GM12864 (cell line): ENCODE measurements at regions not wholly inside any gene's neighbourhood (a gene's known extent, or its start where the extent isn't known, plus 50 kb on each side); places are given as distances from the start of the nearest gene placed in this dataset.

Experiments
- DNase-seq: peaks from one replicate; pipeline ENCODE4 v3.0.0-alpha.2; 2011; ENCODE audit warnings: low read depth
- H3K4me3 ChIP-seq: 2 replicates; pipeline ENCODE4 v1.5.1; 2011; ENCODE audit warnings: mild to moderate bottlenecking, low read depth, low read length, control low read depth
- TF ChIP-seq, protein P1 (sequence below): IDR thresholded peaks from 2 replicates; pipeline ENCODE4 v1.5.1; 2011; ENCODE audit warnings: low read depth, mild to moderate bottlenecking, moderate library complexity, low read length, control low read depth, inconsistent platforms; ENCODE audit errors: missing control alignments

- TF ChIP-seq, protein P1, sequence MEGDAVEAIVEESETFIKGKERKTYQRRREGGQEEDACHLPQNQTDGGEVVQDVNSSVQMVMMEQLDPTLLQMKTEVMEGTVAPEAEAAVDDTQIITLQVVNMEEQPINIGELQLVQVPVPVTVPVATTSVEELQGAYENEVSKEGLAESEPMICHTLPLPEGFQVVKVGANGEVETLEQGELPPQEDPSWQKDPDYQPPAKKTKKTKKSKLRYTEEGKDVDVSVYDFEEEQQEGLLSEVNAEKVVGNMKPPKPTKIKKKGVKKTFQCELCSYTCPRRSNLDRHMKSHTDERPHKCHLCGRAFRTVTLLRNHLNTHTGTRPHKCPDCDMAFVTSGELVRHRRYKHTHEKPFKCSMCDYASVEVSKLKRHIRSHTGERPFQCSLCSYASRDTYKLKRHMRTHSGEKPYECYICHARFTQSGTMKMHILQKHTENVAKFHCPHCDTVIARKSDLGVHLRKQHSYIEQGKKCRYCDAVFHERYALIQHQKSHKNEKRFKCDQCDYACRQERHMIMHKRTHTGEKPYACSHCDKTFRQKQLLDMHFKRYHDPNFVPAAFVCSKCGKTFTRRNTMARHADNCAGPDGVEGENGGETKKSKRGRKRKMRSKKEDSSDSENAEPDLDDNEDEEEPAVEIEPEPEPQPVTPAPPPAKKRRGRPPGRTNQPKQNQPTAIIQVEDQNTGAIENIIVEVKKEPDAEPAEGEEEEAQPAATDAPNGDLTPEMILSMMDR, result no peak
- no peak for DNase-seq
- H3K4me3 ChIP-seq, result no peak overlapping the region
These were observed 150.1 kb upstream of the CCDC150 start for GRCh38 chr2:196489371-196489770.

GRCh38 chr2:196492946-196493345, 146.6 kb upstream of the CCDC150 start:
- H3K4me3 ChIP-seq, result no peak overlapping the region
- TF ChIP-seq, protein P1, result no peak
- no peak for DNase-seq

DNA sequence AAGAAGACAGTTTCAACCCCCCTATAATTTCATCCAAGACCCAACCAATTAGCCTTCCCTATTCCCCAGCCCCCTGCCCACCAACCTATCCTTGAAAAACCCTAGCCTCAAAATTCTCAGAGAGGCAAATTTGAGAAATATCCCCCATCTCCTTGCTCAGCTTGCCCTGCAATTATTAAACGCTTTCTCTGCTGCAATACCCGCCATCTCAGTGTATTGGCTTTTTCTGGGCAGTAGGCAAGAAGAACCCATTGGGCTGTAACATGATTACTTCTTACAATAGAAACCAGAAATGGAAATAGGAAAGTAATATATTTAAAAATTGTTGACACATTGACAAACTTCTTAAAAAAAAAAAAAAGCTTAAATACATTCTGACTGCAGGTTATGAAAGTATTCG, 140.6 kb upstream of the CCDC150 start:
- DNase-seq, result no peak

DNA sequence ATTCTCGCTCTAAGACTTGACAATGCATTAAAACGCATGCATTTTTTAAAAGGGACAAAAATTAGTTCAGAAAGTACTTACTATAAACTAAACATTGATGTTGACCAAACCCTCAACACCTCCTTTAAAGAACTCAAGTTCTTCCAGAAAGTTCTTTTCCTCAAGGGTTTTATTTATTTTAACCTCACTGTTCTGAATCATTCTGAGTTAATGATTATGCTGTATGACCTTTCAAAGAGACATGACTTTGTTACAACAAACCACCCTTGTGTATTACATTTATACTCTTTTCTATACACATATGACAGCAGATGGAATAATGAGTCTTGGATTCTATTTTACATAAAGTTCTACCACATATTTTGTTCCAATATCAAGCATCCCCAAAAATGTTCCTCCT, 139.8 kb upstream of the CCDC150 start:
- no peak overlapping the region for H3K4me3 ChIP-seq
- TF ChIP-seq, protein P1, result no peak
- DNase-seq, result no peak

More for the DNA sequence above, 140.6 kb upstream of the CCDC150 start:
- H3K4me3 ChIP-seq, result no peak overlapping the region
- TF ChIP-seq, protein P1, result no peak

- DNase-seq, result no peak
- no peak overlapping the region for H3K4me3 ChIP-seq
- TF ChIP-seq, protein P1, result no peak
These were observed 138.7 kb upstream of the CCDC150 start for GRCh38 chr2:196500686-196501431.

DNA sequence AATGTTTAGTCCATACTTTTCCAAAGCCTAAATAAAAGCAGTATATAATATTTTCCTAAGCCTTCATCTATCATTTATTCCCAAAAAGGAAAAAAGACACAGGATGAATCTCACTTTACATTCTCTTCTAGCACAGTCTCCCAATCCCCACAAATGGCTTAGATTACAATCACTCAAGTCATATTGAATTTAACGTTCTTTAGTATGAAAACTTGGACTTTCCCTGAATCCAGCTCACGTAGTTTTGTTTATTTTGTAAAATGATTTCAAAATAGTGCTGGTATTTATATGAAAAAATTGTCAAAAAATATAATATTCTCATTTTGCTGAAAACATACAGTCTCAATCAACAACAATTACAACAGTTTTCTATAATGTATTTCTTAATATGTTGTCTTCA, 137.7 kb upstream of the CCDC150 start:
- no peak for DNase-seq
- TF ChIP-seq, protein P1, result no peak
- no peak overlapping the region for H3K4me3 ChIP-seq

DNA sequence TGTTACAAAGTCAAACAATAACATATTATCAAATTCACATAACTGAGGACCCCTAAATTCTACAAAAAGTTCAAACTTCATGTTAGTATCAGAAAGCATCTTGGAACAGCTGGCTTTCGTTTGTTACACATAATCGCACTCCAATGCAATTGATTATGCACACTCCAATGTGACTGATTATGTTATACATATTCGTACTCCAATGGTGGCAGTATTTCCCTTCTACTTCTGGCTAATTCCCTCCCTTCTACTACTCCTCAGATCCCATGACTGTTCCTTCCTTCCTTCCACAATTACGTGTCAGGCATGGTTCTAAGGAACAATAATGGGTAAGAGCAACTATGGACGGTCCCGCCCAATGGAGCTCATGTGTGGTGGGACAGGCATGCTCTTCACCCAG, 137.1 kb upstream of the CCDC150 start:
- TF ChIP-seq, protein P1, result no peak
- H3K4me3 ChIP-seq, result no peak overlapping the region
- no peak for DNase-seq
